Left ventricle myocardium superior (tissue), 1 donor: ENCODE measurements at regions not wholly inside any gene's neighbourhood (a gene's known extent, or its start where the extent isn't known, plus 50 kb on each side); places are given as distances from the start of the nearest gene placed in this dataset.
"Not testable (repeated sequence)": the region's sequence is repeated elsewhere in the genome, so short reads cannot be mapped to it uniquely, and the experiment has no call there.

Source experiments
- ATAC-seq: fragments of 200-7000 bp; cut with Tn5 transposase; one replicate; pipeline ENCODE4 v1.9.1; 2020; ENCODE audit warnings: mild to moderate bottlenecking, moderate library complexity
- DNase-seq: peaks from one replicate; pipeline ENCODE4 v3.0.0-alpha.2; 2020
- intact Hi-C: fragments of 100-400 bp; cut with micrococcal nuclease; formaldehyde crosslinking; loops from one replicate; pipeline ENCODE4 v1.11.0; 2022
- donor health status: DM: no; HTN: yes; CAD: no; lungs with severe emphysema.

GRCh38 chr20:30894707-30895353 lies 362.6 kb upstream of the DEFB115 start:
- ATAC-seq, DNase-seq, intact Hi-C loops: not testable (repeated sequence)

GRCh38 chr20:30895354-30895711 lies 362.1 kb upstream of the DEFB115 start:
- DNase-seq, ATAC-seq, intact Hi-C loops: not testable (repeated sequence)

GRCh38 chr20:30899370-30900079 lies 357.9 kb upstream of the DEFB115 start:
- DNase-seq, intact Hi-C loops, ATAC-seq: not testable (repeated sequence)

- intact Hi-C loops, DNase-seq, ATAC-seq: not testable (repeated sequence)
Measured at GRCh38 chr20:30900080-30900719, 357.3 kb upstream of the DEFB115 start.

- intact Hi-C loops, ATAC-seq, DNase-seq: not testable (repeated sequence)
Measured at GRCh38 chr20:30905231-30905630, 352.2 kb upstream of the DEFB115 start.

- DNase-seq (no peak), ATAC-seq (no peak)
- intact Hi-C loops, result no loop called here
Measured at GRCh38 chr20:30910937-30911725, 346.3 kb upstream of the DEFB115 start.

- DNase-seq, ATAC-seq, intact Hi-C loops: not testable (repeated sequence)
Measured at GRCh38 chr20:30911832-30912660, 345.4 kb upstream of the DEFB115 start.

- DNase-seq, intact Hi-C loops, ATAC-seq: not testable (repeated sequence)
Measured at GRCh38 chr20:30912661-30913026, 344.8 kb upstream of the DEFB115 start.

GRCh38 chr20:30916404-30916803 lies 341.1 kb upstream of the DEFB115 start:
- ATAC-seq, intact Hi-C loops, DNase-seq: not testable (repeated sequence)

GRCh38 chr20:30919514-30920188 lies 337.8 kb upstream of the DEFB115 start:
- intact Hi-C loops, result no loop called here
- ATAC-seq, result no peak
- no peak for DNase-seq

GRCh38 chr20:30921286-30922071 lies 336.0 kb upstream of the DEFB115 start:
- ATAC-seq, result no peak
- intact Hi-C loops, result no loop called here
- DNase-seq, result no peak

GRCh38 chr20:30922129-30922528 lies 335.3 kb upstream of the DEFB115 start:
- intact Hi-C loops, result no loop called here
- no peak for ATAC-seq
- no peak for DNase-seq

- ATAC-seq (no peak), DNase-seq (no peak)
- intact Hi-C loops, result no loop called here
Measured at GRCh38 chr20:30937790-30938189, 319.7 kb upstream of the DEFB115 start.

GRCh38 chr20:30949761-30950160 lies 307.7 kb upstream of the DEFB115 start:
- ATAC-seq, result no peak
- no peak for DNase-seq
- intact Hi-C loops, result no loop called here

GRCh38 chr20:30951088-30951487 lies 306.4 kb upstream of the DEFB115 start:
- ATAC-seq, intact Hi-C loops, DNase-seq: not testable (repeated sequence)

- intact Hi-C loops, DNase-seq, ATAC-seq: not testable (repeated sequence)
Measured at GRCh38 chr20:30956649-30957048, 300.8 kb upstream of the DEFB115 start.

- DNase-seq, ATAC-seq, intact Hi-C loops: not testable (repeated sequence)
Measured at GRCh38 chr20:30959208-30959607, 298.3 kb upstream of the DEFB115 start.
